ENCODE measurements at regions not wholly inside any gene's neighbourhood (a gene's known extent, or its start where the extent isn't known, plus 50 kb on each side); places are given as distances from the start of the nearest gene placed in this dataset.

DNA sequence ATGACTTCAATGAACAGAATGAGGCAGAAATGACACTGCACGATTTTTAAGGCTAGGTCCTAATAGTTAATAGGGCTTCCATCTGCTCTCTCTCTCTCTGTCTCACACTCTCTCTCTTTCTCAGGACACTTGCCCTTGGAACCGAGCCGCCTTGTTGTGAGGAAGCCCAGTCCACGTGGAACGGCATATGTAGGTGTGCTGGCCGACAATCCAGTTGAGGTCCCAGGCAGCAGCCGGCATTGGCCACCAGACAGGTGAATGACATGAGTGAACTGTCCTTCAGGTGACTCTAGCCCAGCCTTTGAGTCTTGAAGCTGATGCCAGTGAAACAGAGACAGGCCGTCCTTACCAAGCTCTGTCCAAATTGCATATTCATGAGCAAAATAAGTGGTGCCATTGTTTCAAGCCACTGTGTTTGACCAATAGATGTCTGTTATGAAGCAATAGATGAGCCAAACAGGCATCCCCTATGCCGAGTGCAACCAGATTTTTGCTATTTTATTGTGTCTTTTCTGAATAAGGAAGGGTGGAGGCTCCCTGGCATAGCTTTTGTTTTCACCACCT is 217.5 kb upstream of the LHX5 start:
- no peak for DNase-seq (ENCODE audit: low read depth)
- Histone ChIP-seq H3K36me3 (ENCODE audit: control insufficient read depth, insufficient read depth, low read length) (no peaks in the 10 kb centered on the region), H3K4me3 (ENCODE audit: low read depth, low read length) (no peak overlapping the region), H3K27me3 (ENCODE audit: control insufficient read depth, insufficient read depth, low read length) (peaks cover 3% of the 10 kb centered on the region)
- TF ChIP-seq, protein P1, sequence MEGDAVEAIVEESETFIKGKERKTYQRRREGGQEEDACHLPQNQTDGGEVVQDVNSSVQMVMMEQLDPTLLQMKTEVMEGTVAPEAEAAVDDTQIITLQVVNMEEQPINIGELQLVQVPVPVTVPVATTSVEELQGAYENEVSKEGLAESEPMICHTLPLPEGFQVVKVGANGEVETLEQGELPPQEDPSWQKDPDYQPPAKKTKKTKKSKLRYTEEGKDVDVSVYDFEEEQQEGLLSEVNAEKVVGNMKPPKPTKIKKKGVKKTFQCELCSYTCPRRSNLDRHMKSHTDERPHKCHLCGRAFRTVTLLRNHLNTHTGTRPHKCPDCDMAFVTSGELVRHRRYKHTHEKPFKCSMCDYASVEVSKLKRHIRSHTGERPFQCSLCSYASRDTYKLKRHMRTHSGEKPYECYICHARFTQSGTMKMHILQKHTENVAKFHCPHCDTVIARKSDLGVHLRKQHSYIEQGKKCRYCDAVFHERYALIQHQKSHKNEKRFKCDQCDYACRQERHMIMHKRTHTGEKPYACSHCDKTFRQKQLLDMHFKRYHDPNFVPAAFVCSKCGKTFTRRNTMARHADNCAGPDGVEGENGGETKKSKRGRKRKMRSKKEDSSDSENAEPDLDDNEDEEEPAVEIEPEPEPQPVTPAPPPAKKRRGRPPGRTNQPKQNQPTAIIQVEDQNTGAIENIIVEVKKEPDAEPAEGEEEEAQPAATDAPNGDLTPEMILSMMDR (IDR thresholded peaks at IDR 0.05; ENCODE audit: insufficient read depth, low read length, poor library complexity, severe bottlenecking), result no peak

DNA sequence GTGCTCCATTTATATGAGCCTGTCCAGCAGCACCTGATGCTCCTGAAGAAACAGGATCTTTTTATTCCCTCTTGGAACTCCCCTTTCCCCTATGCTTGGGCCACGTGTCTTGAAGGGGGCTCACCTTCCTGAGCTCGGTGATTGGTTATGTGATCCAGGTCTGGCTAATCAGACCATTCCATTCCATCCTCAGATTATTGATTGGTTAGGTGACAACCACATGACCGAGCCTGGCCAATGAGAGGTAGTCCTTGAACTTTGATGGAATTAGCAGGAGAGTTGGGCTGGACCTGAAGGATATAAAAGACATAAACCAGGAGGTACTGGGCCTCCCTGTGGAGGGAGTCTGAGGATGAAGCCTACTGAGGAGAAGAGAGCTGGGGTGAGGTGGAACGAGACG is 216.6 kb upstream of the LHX5 start:
- Histone ChIP-seq H3K27me3 (ENCODE audit: control insufficient read depth, insufficient read depth, low read length) (peaks cover 3% of the 10 kb centered on the region), H3K4me3 (ENCODE audit: low read depth, low read length) (no peak overlapping the region), H3K36me3 (ENCODE audit: control insufficient read depth, insufficient read depth, low read length) (no peaks in the 10 kb centered on the region)
- no peak for DNase-seq (ENCODE audit: low read depth)
- TF ChIP-seq, protein P1 (IDR thresholded peaks at IDR 0.05; ENCODE audit: insufficient read depth, low read length, poor library complexity, severe bottlenecking), result no peak

DNA sequence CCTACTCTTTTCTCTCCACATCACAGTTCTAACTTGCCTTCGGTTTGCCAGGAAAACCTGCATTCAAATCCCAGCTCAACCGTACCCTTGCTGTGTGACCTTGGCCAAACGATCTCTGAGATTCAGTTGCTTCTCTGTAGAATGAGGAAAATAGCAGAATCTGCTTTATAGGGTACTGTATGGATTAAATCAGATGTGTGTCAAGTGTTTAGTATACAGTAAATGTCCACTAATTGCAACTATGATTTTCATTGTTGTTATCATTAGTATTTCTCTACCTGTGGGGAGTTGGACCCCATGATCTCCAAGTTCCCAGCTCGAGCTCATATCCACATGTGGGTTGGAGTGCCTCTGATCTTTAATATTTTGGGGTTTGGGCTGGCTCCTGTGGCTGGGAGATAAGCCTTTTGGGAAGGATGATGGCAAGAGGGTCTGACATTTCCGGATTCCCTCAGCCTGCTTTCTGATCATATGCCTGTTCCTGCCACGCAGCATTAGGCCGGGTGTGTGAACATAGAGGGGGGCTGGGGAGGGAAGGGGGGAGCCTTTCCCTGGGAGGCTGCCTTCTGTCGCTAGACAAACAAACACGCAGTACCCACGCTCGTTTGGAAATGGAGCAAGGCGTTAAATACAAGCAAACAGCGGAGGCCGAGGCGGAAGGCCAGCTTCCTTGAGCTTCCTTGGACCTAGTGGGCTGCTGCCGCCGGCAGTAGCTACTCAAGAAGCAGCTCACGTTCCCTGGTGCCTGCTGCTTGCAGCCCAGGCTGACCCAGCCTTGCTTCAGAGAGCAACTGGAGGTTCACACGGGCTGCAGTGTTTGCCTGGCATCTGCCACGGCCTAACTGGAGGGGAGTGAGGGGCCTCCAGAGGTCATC is 213.5 kb upstream of the LHX5 start:
- Histone ChIP-seq H3K27me3 (ENCODE audit: control insufficient read depth, insufficient read depth, low read length) (peaks cover 3% of the 10 kb centered on the region), H3K36me3 (ENCODE audit: control insufficient read depth, insufficient read depth, low read length) (no peaks in the 10 kb centered on the region), H3K4me3 (ENCODE audit: low read depth, low read length) (no peak overlapping the region)
- TF ChIP-seq, protein P1 (IDR thresholded peaks at IDR 0.05; ENCODE audit: insufficient read depth, low read length, poor library complexity, severe bottlenecking), result no peak
- no peak for DNase-seq (ENCODE audit: low read depth)

DNA sequence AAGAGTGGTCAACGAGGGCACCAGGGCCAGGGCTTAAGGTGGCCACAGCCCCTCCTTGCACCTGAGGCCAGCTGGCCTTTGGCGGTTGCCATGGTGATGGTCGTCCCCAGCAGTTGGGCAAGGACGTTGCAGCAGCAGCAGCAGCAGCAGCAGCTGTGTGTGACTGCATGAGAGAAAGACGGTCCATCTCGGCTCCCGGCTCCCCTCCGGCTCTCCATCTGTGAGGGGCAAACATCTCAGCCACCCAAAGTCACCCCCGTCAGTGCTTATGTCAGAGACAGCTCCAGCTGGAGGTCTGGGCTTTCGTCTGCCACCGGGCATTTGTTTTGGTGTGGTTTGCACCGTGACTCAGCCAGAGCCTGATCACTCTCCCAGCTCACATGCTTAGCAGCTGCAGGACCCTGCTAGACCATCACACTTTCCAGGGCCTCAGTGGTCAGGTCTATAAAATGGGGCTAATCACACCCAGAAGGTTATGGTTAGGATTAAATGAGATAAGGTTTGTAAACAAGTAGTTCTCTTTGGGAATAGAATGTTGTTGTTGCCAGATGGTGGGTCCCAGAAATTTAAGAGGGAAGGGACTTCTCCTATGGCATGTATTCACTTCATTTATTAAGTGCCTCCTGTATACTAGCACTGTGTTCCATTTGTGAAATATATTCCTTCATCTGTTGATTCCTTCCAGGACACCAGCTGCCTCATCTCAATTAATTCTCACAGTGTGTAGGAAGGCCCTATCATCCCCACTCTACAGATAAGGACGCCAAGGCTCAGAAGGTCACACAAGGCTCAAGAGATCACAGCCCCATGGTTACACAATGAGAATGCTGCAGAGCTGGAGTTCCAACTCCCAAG is 212.6 kb upstream of the LHX5 start:
- no peak for DNase-seq (ENCODE audit: low read depth)
- TF ChIP-seq, protein P1 (IDR thresholded peaks at IDR 0.05; ENCODE audit: insufficient read depth, low read length, poor library complexity, severe bottlenecking), result no peak

DNA sequence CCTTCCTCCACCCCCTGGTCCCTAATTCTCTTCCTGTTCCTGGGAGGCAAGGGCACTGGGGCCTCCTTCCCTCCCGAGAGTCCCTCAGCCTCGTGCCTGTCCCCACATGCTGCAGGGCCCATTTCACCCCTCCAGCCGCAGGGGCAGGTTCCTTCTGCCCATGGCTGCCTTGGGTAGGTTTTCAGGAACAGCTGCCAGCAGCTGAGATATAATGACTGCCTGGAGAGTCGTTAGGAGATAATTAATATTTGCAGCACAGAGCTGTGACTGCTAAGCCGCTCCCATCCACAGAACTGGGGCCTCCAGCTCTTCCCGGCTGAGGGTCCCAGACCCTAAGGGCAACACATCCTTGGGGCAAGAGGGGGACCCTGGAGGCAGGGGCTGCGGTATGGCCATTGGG is 211.9 kb upstream of the LHX5 start:
- Histone ChIP-seq H3K36me3 (ENCODE audit: control insufficient read depth, insufficient read depth, low read length) (no peaks in the 10 kb centered on the region), H3K4me3 (ENCODE audit: low read depth, low read length) (no peak overlapping the region), H3K27me3 (ENCODE audit: control insufficient read depth, insufficient read depth, low read length) (peaks cover 3% of the 10 kb centered on the region)
- TF ChIP-seq, protein P1 (IDR thresholded peaks at IDR 0.05; ENCODE audit: insufficient read depth, low read length, poor library complexity, severe bottlenecking), result no peak
- no peak for DNase-seq (ENCODE audit: low read depth)

More for the DNA sequence above, 212.6 kb upstream of the LHX5 start:
- Histone ChIP-seq H3K36me3 (ENCODE audit: control insufficient read depth, insufficient read depth, low read length) (no peaks in the 10 kb centered on the region), H3K27me3 (ENCODE audit: control insufficient read depth, insufficient read depth, low read length) (peaks cover 3% of the 10 kb centered on the region), H3K4me3 (ENCODE audit: low read depth, low read length) (no peak overlapping the region)

Measured in kidney epithelial cell (primary cell).